Osteocyte (in vitro differentiated cells): ENCODE measurements at regions not wholly inside any gene's neighbourhood (a gene's known extent, or its start where the extent isn't known, plus 50 kb on each side); places are given as distances from the start of the nearest gene placed in this dataset.

Experiments
- DNase-seq: peaks from one replicate; pipeline ENCODE4 v3.0.0; 2021; ENCODE audit warnings: mixed read lengths; ENCODE audit not compliant: unreplicated experiment; ENCODE audit errors: extremely low spot score
- H3K27ac Mint-ChIP-seq: one replicate; pipeline ENCODE4 v1.8.0; 2021; ENCODE audit warnings: mild to moderate bottlenecking, mixed read lengths; ENCODE audit not compliant: unreplicated experiment
- H3K27me3 Mint-ChIP-seq: one replicate; pipeline ENCODE4 v1.8.0; 2021; ENCODE audit warnings: mixed read lengths; ENCODE audit not compliant: unreplicated experiment
- H3K36me3 Mint-ChIP-seq: one replicate; pipeline ENCODE4 v1.8.0; 2021; ENCODE audit warnings: mixed read lengths; ENCODE audit not compliant: unreplicated experiment
- H3K4me1 Mint-ChIP-seq: one replicate; pipeline ENCODE4 v1.8.0; 2021; ENCODE audit warnings: mixed read lengths; ENCODE audit not compliant: unreplicated experiment
- H3K4me3 Mint-ChIP-seq: one replicate; pipeline ENCODE4 v1.8.0; 2021; ENCODE audit warnings: mild to moderate bottlenecking, moderate library complexity, mixed read lengths; ENCODE audit not compliant: unreplicated experiment
- H3K9me3 Mint-ChIP-seq: one replicate; pipeline ENCODE4 v1.8.0; 2021; ENCODE audit warnings: mixed read lengths; ENCODE audit not compliant: unreplicated experiment
- CTCF ChIP-seq: fragments of 200-600 bp; sonication (generic); IDR thresholded peaks from 2 replicates; pipeline ENCODE4 v1.5.0; 2021; ENCODE audit warnings: antibody characterized with exemption, mild to moderate bottlenecking, moderate library complexity

DNA sequence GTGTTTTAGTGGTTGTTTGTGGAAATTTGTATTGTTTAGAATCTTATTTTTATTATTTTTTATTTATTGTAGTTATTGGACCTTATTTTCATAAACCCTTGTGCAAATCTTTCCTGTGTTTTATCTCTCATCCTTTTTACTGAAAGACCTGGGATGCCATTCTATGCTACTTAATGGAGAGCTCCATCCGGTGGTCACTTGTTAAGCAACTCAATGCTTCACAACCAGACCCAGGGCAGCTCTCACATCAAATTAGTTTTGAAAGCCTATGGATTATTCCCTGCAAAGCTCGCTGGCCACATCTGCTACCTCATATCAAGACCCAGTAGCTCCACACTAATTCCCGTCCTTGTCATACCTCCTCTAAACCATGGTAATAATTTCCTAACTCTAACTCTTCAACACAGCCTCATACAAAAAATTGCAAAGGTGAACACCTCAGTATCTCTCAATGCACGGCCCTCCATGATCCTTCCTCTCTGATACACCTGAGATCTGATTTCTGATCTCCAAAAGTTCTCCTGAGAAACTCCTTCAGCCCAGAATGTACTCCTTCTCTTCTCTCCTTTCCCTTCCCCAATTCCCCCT, 296.6 kb upstream of the MANEA start:
- DNase-seq, result no peak
- Mint-ChIP-seq H3K4me3 (no peak overlapping the region), H3K36me3 (no peaks in the 10 kb centered on the region), H3K4me1 (no peaks in the 10 kb centered on the region), H3K27ac (no peak overlapping the region), H3K9me3 (no peaks in the 10 kb centered on the region), H3K27me3 (peaks cover 15% of the 10 kb centered on the region)
- peak; percentile 66 for TF ChIP-seq CTCF

GRCh38 chr6:95285881-95286280, 291.5 kb upstream of the MANEA start:
- Mint-ChIP-seq H3K36me3 (no peaks in the 10 kb centered on the region), H3K9me3 (no peaks in the 10 kb centered on the region), H3K27ac (no peak overlapping the region), H3K27me3 (peaks cover 4% of the 10 kb centered on the region), H3K4me3 (no peak overlapping the region), H3K4me1 (no peaks in the 10 kb centered on the region)
- DNase-seq, result no peak
- no peak for TF ChIP-seq CTCF

GRCh38 chr6:95286874-95287273, 290.5 kb upstream of the MANEA start:
- Mint-ChIP-seq H3K9me3 (no peaks in the 10 kb centered on the region), H3K4me3 (no peak overlapping the region), H3K4me1 (no peaks in the 10 kb centered on the region), H3K27ac (no peak overlapping the region), H3K36me3 (no peaks in the 10 kb centered on the region), H3K27me3 (peaks cover 2% of the 10 kb centered on the region)
- no peak for DNase-seq
- TF ChIP-seq CTCF, result no peak

DNA sequence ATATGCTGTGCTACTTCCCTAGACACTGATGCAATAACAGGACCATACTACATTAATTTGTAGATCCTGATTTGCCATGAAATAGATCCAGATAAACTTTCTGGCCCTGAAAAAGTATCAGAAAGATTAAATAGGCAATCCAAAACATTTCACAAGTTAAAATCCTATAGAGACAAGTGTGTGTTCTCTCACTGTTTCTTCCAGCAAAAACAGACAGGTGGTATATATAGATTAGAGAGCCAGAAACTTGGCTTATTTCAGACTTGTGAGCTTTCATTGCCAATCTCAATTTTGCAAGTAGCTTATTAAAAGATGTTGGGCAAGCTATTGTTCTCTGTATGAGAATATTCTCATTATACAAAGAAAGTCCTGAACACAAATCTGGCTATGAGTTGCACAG, 289.1 kb upstream of the MANEA start:
- DNase-seq, result no peak
- no peak for TF ChIP-seq CTCF
- Mint-ChIP-seq H3K27me3 (no peaks in the 10 kb centered on the region), H3K36me3 (no peaks in the 10 kb centered on the region), H3K27ac (no peak overlapping the region), H3K4me1 (no peaks in the 10 kb centered on the region), H3K9me3 (no peaks in the 10 kb centered on the region), H3K4me3 (no peak overlapping the region)

DNA sequence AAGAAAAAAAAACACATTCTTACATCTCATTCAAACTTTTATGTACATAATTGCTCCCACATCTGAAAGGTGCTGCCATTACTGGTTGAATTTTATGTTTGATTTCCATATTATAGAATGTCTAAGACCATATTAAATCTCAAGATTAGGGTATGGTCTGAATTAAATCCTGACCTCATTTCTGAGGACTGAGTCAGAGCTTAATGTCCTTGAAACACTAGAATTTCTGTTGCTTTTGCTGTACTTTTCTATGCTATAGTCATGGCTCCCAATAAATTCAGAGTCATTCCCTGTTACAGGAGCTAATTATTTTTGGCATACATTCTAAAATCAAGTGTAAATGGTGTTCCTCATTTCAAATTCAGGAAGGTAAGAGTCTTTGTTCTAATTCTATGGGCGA, 285.3 kb upstream of the MANEA start:
- H3K4me1 Mint-ChIP-seq, result no peaks in the 10 kb centered on the region
- no peaks in the 10 kb centered on the region for H3K36me3 Mint-ChIP-seq
- DNase-seq, result no peak
- no peaks in the 10 kb centered on the region for H3K9me3 Mint-ChIP-seq
- peaks cover 1% of the 10 kb centered on the region for H3K27me3 Mint-ChIP-seq
- no peak for TF ChIP-seq CTCF
- no peak overlapping the region for H3K4me3 Mint-ChIP-seq
- H3K27ac Mint-ChIP-seq, result no peak overlapping the region
